Right kidney (tissue), 1 donor: ENCODE measurements at regions not wholly inside any gene's neighbourhood (a gene's known extent, or its start where the extent isn't known, plus 50 kb on each side); places are given as distances from the start of the nearest gene placed in this dataset.

ENCODE experiments used
- DNase-seq: peaks from one replicate; pipeline ENCODE4 v3.0.0-alpha.2; 2016

- DNase-seq = no peak
Measured at GRCh38 chr4:56286763-56287162, 100.5 kb downstream of the AASDH start.

DNA sequence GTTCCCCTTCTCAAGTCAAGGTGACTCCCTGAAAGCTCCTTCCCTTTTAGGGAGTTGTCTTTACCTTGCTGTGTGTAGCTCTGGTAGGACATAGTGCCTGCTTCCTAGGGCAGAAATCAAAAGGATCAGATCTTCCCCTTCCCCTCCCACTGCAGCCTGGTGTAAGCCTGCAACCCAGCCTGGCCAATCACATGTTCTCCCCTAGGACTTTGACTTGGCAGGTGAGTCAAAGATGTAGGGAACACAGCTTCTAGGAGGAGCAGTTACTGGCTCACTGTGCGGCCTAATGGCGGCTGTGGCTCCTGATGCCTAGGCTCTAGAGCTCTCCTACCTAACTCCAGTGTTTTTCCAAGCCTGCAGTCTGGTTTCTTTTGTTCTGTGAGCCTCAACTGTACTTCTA lies 103.9 kb downstream of the AASDH start:
- no peak for DNase-seq

- no peak for DNase-seq
Measured at GRCh38 chr4:56282004-56282403, 105.3 kb downstream of the AASDH start.

GRCh38 chr4:56276547-56276946 lies 110.7 kb downstream of the AASDH start:
- DNase-seq = no peak

GRCh38 chr4:56273391-56273790 lies 113.9 kb downstream of the AASDH start:
- DNase-seq = no peak

GRCh38 chr4:56272927-56273326 lies 114.4 kb downstream of the AASDH start:
- no peak for DNase-seq

DNA sequence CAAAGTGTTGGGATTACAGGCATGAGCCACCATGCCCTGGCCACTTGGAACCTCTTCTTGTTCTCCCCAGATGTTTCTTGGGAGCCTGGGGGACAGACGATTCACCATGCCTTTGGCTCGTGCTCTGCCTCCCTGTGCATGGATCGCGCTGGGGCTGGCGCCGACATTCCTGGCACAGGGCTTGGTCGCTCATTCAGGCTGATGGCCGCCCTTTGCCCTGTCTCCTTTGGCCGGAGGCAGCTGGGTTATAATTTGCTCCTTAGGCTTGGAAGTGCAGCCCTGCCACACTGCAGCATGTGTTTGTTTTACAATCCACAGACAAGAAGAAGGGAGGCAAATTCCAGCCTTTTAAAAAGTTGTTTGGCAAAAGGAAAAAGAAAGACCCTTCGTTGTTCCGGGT lies 115.3 kb downstream of the AASDH start:
- DNase-seq = no peak

GRCh38 chr4:56271131-56271530 lies 116.2 kb downstream of the AASDH start:
- no peak for DNase-seq

DNA sequence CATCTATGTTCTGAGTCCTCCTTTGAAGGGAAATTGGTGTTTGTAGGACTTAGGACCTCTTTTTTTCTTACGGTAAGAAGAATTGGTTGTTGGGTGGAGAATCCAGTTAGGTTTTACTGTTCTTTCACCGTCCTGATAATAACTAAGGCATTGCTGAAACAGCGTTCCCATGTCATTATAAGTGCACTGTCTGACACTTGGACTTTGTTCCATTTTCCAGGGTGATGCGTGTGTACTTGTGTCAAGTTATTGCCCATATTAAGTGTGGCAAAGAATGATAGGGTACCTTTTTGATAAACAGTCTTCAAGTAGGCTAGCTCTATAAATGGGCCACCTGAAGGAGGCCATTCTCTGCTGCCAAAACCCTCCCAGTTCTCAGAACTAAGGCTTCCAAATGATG lies 119.7 kb downstream of the AASDH start:
- DNase-seq = no peak

- DNase-seq = no peak
Measured at GRCh38 chr4:56264873-56265272, 122.4 kb downstream of the AASDH start.

DNA sequence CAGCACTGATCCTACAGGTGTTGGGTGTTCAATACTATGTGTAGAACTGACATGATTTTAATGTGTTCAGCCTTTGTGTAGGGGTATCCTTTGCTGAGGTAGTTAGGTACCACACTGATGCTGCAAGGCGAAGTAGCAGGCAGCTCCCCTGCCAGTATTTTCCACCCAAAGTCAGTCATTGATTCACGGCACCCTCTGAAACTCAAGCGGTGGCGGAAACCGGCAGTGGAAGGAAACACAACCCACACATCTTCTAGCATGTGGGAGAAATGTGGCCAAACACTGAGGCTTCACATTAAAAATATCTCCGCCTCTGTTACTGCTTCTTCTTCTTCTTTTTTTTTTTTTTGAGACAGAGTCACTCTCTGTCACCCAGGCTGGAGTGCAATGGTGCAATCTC lies 126.3 kb downstream of the AASDH start:
- DNase-seq = no peak

DNA sequence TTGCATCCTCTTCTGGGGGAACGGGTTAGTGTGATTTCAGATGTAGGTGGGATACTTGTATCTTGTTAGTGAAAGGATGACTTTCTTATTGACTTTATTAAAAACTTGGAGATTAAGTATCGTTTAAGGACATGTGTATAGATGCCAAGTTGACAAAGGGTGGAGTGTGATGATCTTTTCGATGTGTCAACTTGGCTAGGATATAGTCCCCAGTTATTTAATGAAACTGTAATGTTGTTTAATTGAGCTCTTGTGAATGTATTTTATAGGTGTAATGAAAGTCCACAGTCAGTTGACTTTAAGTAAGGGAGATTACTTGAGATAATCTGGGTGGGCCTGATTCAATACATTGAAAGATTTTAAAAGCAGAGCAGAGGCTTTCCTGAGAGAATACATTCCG lies 127.0 kb downstream of the AASDH start:
- no peak for DNase-seq

DNA sequence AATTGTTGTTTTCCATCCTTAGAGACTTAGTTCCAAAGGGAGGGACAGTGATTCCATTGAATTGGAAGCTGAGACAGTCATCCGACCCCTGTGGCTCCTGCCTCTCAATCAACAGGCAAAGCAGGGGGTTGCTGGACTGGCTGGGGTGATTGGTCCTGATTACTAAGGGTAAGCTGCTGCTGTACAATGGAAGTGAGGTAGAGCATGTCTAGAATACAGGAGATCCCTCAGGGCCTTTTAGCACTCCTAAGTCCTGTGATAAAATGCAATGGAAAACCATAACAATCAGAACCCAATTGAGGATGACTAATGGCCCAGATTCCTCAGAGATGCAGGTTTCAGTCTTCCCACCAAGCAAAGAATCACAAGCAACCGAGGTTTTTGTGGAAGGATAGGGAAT lies 127.6 kb downstream of the AASDH start:
- DNase-seq = no peak

- no peak for DNase-seq
Measured at GRCh38 chr4:56255820-56256219, 131.5 kb downstream of the AASDH start.

GRCh38 chr4:56253666-56254305 lies 133.5 kb downstream of the AASDH start:
- DNase-seq = no peak

DNA sequence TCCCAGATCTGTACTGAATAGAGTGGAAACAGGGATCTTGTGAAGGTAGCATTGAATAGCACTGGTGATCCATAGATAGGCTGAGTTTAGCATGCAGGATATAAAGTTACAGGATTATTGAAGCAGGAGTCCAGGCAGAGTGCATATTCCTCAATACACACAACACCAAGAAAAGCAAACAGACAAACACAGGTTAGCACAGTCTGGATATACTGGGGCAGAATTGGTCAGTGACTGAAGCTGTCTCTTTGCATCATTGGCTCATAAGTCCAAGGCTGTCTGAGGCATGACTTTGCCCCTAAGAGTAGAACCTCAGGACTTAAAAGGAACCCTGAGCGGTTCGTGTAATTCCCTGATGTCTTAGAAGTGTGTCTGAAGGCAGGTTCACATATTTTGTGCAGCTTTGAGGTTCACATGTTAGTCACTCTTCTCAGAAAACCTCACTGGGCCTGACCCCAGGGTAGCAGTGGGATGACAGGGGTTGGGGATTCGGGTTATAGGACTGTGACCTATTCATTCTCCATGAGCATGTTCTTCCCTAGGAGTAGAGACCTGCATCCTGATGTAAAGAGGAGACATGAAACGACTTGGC lies 134.6 kb downstream of the AASDH start:
- no peak for DNase-seq

DNA sequence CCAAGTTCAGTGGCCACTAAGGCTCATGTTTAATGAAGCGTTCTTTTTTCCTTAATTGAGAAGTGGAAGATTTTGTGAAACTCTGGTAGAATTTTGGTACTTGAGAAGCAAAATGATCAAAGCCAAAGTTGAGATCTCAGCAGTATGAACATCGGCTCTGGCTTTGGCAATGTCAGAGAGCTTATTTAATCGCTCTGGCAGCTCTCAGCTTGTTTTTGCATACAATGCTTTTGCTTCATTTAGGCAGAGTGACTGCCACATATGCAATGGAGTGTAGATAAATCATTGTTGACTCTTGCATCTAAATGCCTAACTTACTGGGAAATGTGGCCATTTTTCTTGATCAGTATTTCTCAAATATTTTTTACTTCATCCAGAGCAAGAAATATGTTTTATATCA lies 135.7 kb downstream of the AASDH start:
- no peak for DNase-seq

- DNase-seq = no peak
Measured at GRCh38 chr4:56250776-56251175, 136.5 kb downstream of the AASDH start.

- no peak for DNase-seq
Measured at GRCh38 chr4:56247646-56248045, 139.6 kb downstream of the AASDH start.

- DNase-seq = no peak
Measured at GRCh38 chr4:56246233-56246610, 141.1 kb downstream of the AASDH start.

GRCh38 chr4:56245547-56246232 lies 141.6 kb downstream of the AASDH start:
- DNase-seq = no peak

- DNase-seq = no peak
Measured at GRCh38 chr4:56244681-56245080, 142.6 kb downstream of the AASDH start.

DNA sequence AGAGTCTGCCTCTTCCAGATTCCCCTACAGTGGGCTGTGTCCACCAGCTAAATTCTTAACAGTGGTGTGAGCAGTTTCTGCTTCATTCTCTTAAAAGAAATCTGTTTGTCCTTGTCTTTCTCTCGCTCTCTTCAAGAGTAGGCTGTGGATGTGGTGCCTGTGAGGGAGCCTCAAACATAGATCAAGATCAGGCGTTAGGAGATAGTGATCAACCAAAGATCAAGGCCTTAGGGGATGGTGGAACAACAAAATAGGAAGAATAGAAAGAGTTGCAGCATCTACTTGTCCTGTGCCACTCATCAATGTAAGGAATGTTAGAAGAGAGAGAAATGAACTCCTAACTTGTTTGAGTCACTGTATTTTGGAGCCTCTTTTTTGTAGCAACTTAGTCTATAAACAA lies 144.2 kb downstream of the AASDH start:
- no peak for DNase-seq

GRCh38 chr4:56241500-56241899 lies 145.8 kb downstream of the AASDH start:
- no peak for DNase-seq
